Inferior parietal cortex (tissue), 1 donor: ENCODE measurements at regions not wholly inside any gene's neighbourhood (a gene's known extent, or its start where the extent isn't known, plus 50 kb on each side); places are given as distances from the start of the nearest gene placed in this dataset.

Experiments used
- DNase-seq: peaks from one replicate; pipeline ENCODE4 v3.0.0-alpha.2; 2016; ENCODE audit errors: extremely low spot score

GRCh38 chr10:29962166-29962850 is 97.1 kb downstream of the JCAD start:
- DNase-seq, result no peak

- DNase-seq, result no peak
Measured at GRCh38 chr10:29961351-29961750, 98.0 kb downstream of the JCAD start.

- DNase-seq, result no peak
Measured at GRCh38 chr10:29960261-29960660, 99.1 kb downstream of the JCAD start.

GRCh38 chr10:29959586-29959985 is 99.8 kb downstream of the JCAD start:
- no peak for DNase-seq

GRCh38 chr10:29958440-29958839 is 100.9 kb downstream of the JCAD start:
- no peak for DNase-seq

GRCh38 chr10:29957907-29958331 is 101.5 kb downstream of the JCAD start:
- no peak for DNase-seq

- no peak for DNase-seq
Measured at GRCh38 chr10:29957236-29957635, 102.2 kb downstream of the JCAD start.

- DNase-seq, result no peak
Measured at GRCh38 chr10:29956335-29956924, 103.0 kb downstream of the JCAD start.

GRCh38 chr10:29955329-29955935 is 104.0 kb downstream of the JCAD start:
- no peak for DNase-seq

GRCh38 chr10:29951441-29951931 is 107.9 kb downstream of the JCAD start:
- no peak for DNase-seq

GRCh38 chr10:29950391-29950790 is 109.0 kb downstream of the JCAD start:
- no peak for DNase-seq

- DNase-seq, result no peak
Measured at GRCh38 chr10:29949411-29950011, 109.9 kb downstream of the JCAD start.

- no peak for DNase-seq
Measured at GRCh38 chr10:29948881-29949355, 110.5 kb downstream of the JCAD start.

- DNase-seq, result no peak
Measured at GRCh38 chr10:29947701-29948060, 111.7 kb downstream of the JCAD start.

- DNase-seq, result no peak
Measured at GRCh38 chr10:29946953-29947700, 112.3 kb downstream of the JCAD start.

- no peak for DNase-seq
Measured at GRCh38 chr10:29946614-29946952, 112.8 kb downstream of the JCAD start.

- DNase-seq, result no peak
Measured at GRCh38 chr10:29941476-29941875, 117.9 kb downstream of the JCAD start.

GRCh38 chr10:29932991-29933390 is 126.4 kb downstream of the JCAD start:
- DNase-seq, result no peak

GRCh38 chr10:29931833-29932232 is 127.6 kb downstream of the JCAD start:
- no peak for DNase-seq

- DNase-seq, result no peak
Measured at GRCh38 chr10:29929006-29929405, 130.4 kb downstream of the JCAD start.

GRCh38 chr10:29926693-29927048 is 132.7 kb downstream of the JCAD start:
- no peak for DNase-seq
